HG03045 (cell line): ENCODE measurements at regions not wholly inside any gene's neighbourhood (a gene's known extent, or its start where the extent isn't known, plus 50 kb on each side); places are given as distances from the start of the nearest gene placed in this dataset.

ENCODE experiments used
- ATAC-seq: cut with Tn5 transposase; IDR thresholded peaks from one replicate; pipeline ENCODE4 v1.9.1; 2021; ENCODE audit warnings: mild to moderate bottlenecking, moderate library complexity; ENCODE audit not compliant: unreplicated experiment

DNA sequence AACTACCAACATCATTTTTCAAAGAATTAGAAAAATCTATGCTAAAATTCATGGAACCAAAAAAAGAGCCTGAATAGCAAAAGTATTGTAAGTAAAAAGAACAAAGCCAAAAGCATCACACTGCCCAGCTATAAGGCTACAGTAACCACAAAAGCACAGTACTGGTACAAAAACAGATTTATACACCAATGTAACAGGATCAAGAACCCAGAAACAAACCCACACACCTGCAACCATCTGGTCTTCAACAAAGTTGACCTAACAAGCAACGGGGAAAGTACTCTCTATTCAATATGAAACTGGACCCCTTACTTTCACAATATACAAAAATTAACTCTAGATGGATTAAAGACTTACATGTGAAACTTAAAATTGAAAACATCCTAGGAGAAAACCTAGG, 94.2 kb upstream of the TARS1 start:
- ATAC-seq = no peak

DNA sequence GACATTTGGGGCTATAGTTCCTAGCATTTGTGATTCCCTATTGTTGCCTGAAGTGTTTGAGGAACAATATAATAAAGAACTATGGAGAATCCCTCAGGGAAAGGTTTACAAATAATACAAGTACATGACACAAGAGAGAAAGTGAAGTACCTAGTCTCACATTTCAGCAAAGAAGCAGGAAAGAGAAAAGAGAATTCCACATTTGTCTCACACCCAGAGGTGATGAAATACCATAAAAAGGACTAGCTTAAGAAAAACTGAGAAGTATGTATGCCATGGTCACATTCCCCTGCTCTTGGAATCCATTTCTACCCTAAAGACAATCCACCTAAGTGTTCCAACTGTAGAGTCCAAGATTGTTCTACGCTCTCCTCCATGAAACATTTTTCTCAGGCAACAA, 79.0 kb upstream of the TARS1 start:
- ATAC-seq = no peak

DNA sequence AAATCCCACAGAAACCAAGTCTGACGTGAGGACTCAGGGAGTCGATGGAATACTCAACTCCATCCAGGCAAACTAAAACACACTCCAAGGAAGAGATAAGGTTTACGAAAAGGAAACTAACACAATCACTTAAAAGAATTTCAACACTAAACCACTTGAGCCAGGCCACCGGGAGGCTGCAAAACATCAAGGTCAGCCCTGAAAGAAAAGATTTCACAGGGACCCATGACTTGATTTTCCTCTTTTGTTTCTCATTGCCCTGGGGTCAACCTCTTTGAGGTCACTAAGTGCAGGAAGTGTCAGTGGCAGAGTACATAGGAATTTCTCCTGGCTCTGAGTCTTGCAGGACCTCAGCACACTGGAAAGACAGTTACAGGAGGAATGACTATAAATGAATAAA, 77.8 kb upstream of the TARS1 start:
- no peak for ATAC-seq

DNA sequence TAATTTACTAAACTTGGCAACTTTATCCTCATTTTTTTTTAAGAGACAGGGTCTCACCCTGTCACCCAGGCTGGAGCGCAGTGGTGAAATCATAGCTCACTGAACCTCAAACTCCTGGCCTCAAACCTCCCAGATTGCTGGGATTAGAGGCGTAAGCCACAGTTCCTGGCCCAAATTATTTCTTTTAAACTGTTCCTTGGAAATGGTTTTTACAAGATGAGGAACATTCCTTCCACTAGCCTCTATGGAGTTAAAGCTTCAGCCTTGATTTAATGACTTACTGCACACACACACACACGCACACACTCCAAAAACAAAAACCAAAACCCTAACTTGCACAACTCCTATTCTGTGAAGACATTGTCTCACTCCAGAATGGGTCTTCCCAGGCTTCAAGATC, 77.2 kb upstream of the TARS1 start:
- ATAC-seq = no peak

DNA sequence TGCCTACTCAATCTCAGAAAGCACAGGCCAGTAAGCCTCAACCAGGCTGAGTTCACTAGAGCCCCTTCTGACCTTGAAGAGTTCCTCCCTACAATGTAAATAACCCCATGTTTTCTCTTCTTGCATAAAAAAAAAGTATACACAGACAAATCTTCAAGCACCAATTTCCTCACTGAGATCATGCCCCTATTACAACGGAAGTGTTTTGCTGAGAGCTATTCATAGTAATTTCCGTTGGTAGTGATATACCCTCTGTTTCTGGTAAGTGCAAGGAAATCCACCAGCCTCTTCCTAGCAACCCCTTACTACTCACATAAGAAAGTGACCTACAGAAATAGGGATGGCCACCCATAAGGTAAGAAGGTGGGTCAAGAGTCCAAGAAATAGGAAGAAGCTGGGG, 76.4 kb upstream of the TARS1 start:
- ATAC-seq = no peak

DNA sequence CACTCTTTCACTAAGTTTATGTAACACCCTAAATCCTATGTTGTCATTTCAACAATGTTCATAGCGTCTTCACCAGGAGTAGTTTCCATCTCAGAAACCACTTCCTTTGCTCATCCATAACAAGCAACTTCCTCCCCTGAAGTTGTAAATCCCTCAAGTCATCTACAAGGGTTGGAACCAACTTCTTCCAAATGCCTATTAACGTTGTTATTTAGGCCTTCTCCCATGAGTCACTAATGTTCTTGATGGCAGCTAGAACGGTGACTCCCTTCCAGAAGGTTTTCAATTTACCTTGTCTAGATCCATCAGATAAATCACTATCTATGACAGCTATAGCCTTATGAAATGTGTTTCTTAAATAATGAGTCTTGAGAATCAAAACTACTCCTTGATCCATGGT, 73.3 kb upstream of the TARS1 start:
- no peak for ATAC-seq

DNA sequence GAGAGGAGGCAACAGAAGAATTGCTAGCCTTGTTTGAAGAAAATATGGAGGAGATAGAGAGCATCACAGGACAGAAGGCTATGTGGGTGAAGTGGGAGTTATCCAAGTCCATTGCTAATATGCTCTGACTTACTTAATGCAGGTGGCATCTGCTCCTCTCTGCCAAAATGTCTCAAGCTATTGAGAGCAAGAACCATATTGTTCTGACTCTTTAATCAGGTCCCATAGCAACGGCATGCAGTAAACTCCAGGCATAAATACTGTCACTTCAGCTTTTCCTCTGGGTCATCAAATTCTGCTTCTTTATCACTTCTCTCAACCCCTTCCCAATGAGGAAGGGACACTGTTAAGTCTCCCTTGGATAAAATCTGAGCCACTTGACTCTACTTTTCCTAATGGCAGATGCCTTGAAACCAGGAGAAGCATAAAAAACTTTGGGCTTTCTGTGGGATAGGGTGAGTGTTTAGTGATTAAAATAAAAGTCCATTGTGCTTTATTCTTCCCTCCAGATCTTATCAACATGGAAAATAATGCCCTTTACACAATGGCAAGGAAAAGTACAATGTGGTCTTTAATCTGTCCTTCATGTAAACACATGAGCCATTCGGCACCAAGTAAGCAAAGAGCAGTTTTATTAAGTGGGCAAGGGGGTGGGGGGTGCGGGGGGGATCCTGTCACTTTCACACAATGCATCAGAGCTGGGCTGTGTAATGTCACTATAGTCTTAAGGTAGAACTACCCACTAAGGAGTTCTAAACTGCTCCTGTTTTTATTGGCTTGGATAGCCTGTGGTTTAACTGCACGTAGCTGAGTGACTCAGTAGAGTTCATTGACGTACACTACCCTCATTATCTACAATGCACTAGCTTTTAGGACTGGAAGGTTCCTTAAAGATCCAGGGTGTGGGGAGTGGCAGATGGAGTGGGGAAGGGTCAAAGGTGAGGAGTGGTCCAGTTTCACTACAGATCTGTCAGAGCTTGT, 71.0 kb upstream of the TARS1 start:
- ATAC-seq = no peak

DNA sequence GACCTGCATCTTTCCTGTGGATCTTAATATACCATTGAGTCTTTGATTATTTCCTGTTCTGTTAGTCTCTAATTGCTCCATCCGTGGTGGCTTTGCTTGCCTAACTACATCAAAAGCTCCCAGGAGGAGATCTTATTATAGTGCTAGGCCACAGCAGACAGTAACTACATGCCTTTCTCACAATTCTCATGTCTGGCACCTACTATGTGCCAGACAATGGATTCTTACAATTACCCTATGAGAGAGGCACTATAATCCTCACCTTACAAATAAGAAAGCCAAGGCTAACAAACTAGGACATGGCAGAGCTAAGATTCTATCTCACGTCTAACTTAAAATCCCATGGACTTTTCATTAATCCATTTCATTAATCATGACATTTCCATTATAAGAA, 70.3 kb upstream of the TARS1 start:
- ATAC-seq = no peak

DNA sequence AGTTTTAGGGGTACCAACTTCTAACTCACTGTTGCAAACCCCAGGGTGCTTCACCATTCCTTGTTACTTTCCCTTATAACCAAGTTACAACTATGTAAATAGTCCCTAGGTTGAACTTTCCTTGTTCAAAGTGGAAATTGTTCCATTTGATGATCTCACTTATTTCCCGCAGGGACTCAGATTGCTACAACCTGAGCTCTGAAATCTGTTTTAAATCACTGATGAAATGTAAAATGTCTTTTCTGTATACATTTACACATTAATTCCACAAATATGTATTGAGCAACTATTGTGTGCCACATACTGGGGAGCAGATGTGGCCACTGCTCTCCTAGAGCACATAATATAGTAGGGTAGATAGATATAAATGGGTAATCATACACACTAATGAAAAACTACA, 69.1 kb upstream of the TARS1 start:
- no peak for ATAC-seq

DNA sequence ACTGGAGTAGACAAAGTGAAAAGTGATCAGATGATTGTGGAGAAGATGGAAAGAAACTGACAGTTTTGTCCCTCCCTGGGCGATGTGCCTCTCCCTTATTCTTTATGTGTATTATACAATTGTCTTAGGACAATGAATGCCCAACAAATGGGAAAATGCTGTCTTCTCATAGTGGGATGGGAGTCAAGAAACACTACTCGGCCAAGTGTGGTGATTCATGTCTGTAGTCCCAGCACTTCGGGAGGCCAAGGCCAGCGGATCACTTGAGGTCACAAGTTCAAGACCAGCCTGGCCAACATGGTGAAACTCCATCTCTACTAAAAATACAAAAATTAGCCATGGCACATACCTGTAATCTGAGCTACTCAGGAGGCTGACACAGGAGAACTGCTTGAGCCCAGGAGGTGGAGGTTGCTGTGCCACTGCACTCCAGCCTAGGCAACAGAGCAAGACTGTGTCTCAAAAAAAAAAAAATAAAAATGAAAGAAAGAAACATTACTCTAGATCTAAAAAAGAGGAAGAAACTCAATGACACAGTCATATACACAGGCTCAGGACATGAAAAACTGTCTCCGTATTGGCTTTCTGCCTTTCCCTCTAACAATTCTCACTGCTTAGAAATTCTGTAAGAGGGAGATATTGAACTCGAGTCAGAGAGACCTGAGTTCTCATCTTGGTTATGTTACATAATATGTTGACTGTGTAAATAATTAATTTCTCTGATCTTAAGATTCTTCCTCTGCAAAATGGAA, 67.9 kb upstream of the TARS1 start:
- no peak for ATAC-seq

DNA sequence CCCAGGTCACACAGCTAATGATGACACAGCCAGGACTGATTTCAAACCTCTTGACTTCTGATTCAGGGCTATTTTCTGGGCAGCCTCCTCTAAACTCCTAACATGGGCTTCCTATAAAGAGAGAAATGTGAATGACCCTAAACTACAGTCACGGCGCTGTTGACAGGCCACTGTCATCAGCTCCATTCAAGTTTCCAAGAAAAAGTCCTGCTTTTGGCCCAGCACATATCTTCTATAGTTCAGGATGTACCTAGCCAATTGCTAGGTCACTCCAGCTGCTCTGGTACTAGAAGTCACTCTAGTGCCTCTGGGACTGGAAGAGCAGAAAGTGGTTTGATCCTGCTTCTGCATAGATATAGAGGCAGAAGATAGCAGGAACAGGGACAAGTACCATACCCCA, 64.9 kb upstream of the TARS1 start:
- ATAC-seq = no peak

DNA sequence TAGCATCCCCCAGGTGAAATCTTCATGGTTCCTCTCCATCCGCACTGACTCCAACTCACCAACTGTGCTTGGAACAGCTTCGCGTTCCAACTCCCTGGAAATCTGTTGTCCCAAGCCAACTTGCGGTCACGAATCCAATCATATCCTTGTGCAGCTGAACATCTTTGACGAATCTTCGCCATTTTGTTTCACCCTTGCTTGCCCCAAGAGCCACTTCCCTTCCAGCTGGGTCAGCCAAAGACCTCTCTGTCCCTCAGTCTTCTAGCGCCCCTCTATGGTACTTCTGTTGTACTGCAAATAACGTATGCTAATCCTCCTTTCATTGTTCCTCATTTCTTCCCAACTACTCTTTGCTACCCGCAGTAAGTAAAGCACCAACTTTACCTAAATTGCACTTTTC, 61.0 kb upstream of the TARS1 start:
- ATAC-seq = no peak

DNA sequence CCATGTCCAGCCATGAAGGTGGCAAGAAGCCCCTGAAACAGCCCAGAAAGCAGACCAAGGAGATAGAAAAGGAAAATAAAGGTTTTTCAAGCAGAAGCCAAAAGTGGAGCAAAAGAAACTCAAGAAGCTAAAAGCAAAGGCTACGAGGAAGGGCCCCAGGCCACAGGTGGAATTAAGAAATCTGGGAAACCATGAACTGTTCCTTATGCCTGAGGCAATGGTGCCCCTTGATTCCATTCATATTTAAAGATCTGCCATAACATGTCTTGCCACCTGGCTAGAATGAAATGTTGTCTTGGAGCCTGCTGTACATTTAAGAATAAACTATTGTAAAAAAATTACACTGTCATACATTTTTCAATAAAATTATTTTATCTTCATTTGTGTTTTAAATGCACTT, 59.5 kb upstream of the TARS1 start:
- ATAC-seq = no peak
